MM.1S (cell line): ENCODE measurements at regions not wholly inside any gene's neighbourhood (a gene's known extent, or its start where the extent isn't known, plus 50 kb on each side); places are given as distances from the start of the nearest gene placed in this dataset.

ENCODE experiments used
- CTCF ChIP-seq: fragments of 300-600 bp; sonication (generic); IDR thresholded peaks from 2 replicates; pipeline ENCODE4 v1.5.1; 2016; ENCODE audit warnings: antibody characterized with exemption, low read length, mixed read lengths
- EZH2 ChIP-seq: fragments of 300-600 bp; sonication (generic); optimal IDR thresholded peaks from 2 replicates; pipeline ENCODE3; 2017; ENCODE audit warnings: low read depth, mild to moderate bottlenecking, antibody characterized with exemption, low read length, mixed read lengths

GRCh38 chr13:109977212-109977968, 191.0 kb upstream of the IRS2 start:
- TF ChIP-seq CTCF = no peak
- no peak for TF ChIP-seq EZH2
